ENCODE measurements at regions not wholly inside any gene's neighbourhood (a gene's known extent, or its start where the extent isn't known, plus 50 kb on each side); places are given as distances from the start of the nearest gene placed in this dataset.
A peak's percentile ranks its signal among the peaks of the same experiment; 100 is the strongest.

GRCh38 chr14:62103464-62103863 lies 341.2 kb downstream of the SNAPC1 start:
- no peaks in the 10 kb centered on the region for H3K4me1 ChIP-seq
- no peak overlapping the region for H3K27ac ChIP-seq
- H3K9me3 ChIP-seq, result no peaks in the 10 kb centered on the region
- TF ChIP-seq, protein P1, sequence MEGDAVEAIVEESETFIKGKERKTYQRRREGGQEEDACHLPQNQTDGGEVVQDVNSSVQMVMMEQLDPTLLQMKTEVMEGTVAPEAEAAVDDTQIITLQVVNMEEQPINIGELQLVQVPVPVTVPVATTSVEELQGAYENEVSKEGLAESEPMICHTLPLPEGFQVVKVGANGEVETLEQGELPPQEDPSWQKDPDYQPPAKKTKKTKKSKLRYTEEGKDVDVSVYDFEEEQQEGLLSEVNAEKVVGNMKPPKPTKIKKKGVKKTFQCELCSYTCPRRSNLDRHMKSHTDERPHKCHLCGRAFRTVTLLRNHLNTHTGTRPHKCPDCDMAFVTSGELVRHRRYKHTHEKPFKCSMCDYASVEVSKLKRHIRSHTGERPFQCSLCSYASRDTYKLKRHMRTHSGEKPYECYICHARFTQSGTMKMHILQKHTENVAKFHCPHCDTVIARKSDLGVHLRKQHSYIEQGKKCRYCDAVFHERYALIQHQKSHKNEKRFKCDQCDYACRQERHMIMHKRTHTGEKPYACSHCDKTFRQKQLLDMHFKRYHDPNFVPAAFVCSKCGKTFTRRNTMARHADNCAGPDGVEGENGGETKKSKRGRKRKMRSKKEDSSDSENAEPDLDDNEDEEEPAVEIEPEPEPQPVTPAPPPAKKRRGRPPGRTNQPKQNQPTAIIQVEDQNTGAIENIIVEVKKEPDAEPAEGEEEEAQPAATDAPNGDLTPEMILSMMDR (IDR thresholded peaks at IDR 0.05), result no peak
- TF ChIP-seq POLR2A (IDR thresholded peaks at IDR 0.05), result no peak
- no peak for TF ChIP-seq EP300 (IDR thresholded peaks at IDR 0.05)
- 84 to 87% methylated on average over 4 of the region's 4 CpGs for WGBS, 2 donors
- H3K4me3 ChIP-seq, result no peak overlapping the region
- DNase-seq (ENCODE audit: low spot score in 2 of 2), result no peak
- no peaks in the 10 kb centered on the region for H3K36me3 ChIP-seq
- H3K27me3 ChIP-seq, result no peaks in the 10 kb centered on the region

DNA sequence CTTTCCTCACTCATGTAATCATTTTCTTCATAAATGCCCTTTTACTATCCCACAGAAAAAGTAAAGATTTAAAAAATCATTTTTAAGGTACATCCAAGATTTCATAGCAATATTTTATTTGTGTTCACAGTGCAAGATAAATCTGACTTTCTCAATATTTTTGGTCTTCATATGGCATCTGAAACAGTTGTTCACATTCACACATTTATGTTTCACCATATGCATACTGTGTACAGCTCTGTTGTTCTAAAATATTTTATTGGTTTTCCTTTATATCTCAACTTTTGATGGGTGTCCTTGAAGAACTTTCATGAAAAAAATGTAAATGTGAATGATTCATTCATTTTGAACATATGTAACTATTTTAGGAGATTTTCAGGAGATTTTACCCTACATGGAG lies 348.7 kb downstream of the SNAPC1 start:
- TF ChIP-seq EP300 (IDR thresholded peaks at IDR 0.05), result no peak
- TF ChIP-seq, protein P1 (IDR thresholded peaks at IDR 0.05), result no peak
- TF ChIP-seq POLR2A (IDR thresholded peaks at IDR 0.05), result no peak
- no peak for DNase-seq (ENCODE audit: low spot score in 2 of 2)

DNA sequence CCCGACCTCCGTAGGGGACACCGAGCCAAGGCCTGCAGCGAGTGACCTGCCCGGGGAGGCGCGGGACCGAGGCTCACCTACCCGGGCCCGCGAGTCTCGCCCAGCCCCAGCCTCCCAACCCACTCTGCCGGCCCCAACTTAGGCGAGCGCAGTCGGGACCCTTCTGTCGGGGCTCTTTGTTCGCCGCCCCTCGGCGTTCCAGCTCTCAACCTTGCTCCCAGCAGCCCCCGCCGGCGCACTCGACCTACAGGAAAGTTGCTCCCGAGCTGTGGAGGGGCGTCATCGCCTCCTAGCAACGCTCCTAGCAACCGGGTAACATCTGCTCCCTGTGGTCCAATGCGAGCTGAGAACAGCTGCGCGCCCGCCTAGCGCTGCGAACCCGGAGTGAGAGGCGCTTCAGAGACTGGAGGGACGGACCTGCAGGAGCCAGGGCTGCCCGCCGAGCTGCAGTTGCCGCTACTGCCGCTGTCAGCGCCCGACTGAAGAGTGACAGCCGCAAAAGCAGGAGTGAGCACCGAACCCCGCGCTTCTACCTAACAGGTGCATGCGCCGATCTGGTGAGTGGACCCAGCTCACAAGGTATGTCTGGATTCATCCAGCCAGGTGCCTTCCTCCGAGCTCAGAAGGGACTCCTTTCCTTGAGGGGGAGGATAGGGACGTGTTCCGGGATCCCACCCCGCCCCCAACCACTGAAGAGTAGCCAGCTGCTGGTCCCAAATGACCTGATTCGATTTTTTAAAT lies 355.0 kb downstream of the SNAPC1 start:
- no peak for TF ChIP-seq POLR2A (IDR thresholded peaks at IDR 0.05)
- TF ChIP-seq EP300 (IDR thresholded peaks at IDR 0.05), result no peak
- TF ChIP-seq, protein P1 (IDR thresholded peaks at IDR 0.05), result peak in 4 of 5 experiments; percentile 13 to 29 (median 16)
- DNase-seq (ENCODE audit: low spot score in 2 of 2), result peak in 1 of 2 donors; percentile 5
- peak overlapping the region in 2 of 4 donors; percentile 20 to 28 for H3K4me3 ChIP-seq
- H3K27ac ChIP-seq, result no peak overlapping the region
- peaks cover 0 to 72% of the 10 kb centered on the region in 2 donors for H3K27me3 ChIP-seq
- no peaks in the 10 kb centered on the region for H3K9me3 ChIP-seq
- no peaks in the 10 kb centered on the region for H3K36me3 ChIP-seq
- 2 to 4% methylated on average over 42 to 47 of the region's 56 CpGs for WGBS, 2 donors
- H3K4me1 ChIP-seq, result peaks cover 0 to 15% (median 6%) of the 10 kb centered on the region in 4 donors

More for the DNA sequence above, 348.7 kb downstream of the SNAPC1 start:
- Histone ChIP-seq H3K4me1 (no peaks in the 10 kb centered on the region), H3K27ac (no peak overlapping the region), H3K4me3 (no peak overlapping the region), H3K36me3 (no peaks in the 10 kb centered on the region), H3K27me3 (peaks cover 0 to 13% of the 10 kb centered on the region in 2 donors), H3K9me3 (no peaks in the 10 kb centered on the region)

- no peak for DNase-seq (ENCODE audit: low spot score in 2 of 2)
- Histone ChIP-seq H3K36me3 (no peaks in the 10 kb centered on the region), H3K27ac (no peak overlapping the region), H3K9me3 (no peaks in the 10 kb centered on the region), H3K27me3 (peaks cover 0 to 77% of the 10 kb centered on the region in 2 donors), H3K4me3 (peak overlapping the region in 2 of 4 donors; percentile 20 to 28), H3K4me1 (peaks cover 0 to 15% (median 6%) of the 10 kb centered on the region in 4 donors)
- TF ChIP-seq EP300 (IDR thresholded peaks at IDR 0.05) (no peak), POLR2A (IDR thresholded peaks at IDR 0.05) (no peak)
- TF ChIP-seq, protein P1 (IDR thresholded peaks at IDR 0.05), result no peak
- 5 to 8% methylated on average over 10 of the region's 10 CpGs for WGBS, 2 donors
Observed at GRCh38 chr14:62117751-62118105, 355.5 kb downstream of the SNAPC1 start.

DNA sequence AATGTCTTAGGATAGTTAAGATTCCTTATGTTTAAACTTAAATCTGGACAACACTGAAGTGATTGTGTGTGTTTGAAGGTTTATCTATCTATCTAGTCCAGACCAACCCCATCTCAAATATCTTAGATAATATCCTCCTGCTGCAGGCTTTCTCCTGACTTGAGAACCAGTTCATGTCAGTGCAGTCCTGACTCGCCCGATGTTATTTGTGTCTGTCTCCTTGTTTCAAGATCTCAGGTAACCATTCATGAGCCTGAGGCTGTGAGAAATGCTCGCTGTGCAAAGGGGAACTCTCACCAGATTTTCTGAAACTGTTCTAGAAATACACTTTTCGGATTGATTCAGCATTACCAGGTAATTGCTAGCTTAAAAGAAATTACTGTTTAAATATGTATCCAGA lies 356.2 kb downstream of the SNAPC1 start:
- Histone ChIP-seq H3K4me3 (no peak overlapping the region), H3K4me1 (peaks cover 0 to 15% (median 6%) of the 10 kb centered on the region in 4 donors), H3K27me3 (peaks cover 0 to 80% of the 10 kb centered on the region in 2 donors), H3K27ac (no peak overlapping the region), H3K9me3 (no peaks in the 10 kb centered on the region), H3K36me3 (no peaks in the 10 kb centered on the region)
- TF ChIP-seq EP300 (IDR thresholded peaks at IDR 0.05), result no peak
- TF ChIP-seq, protein P1 (IDR thresholded peaks at IDR 0.05), result no peak
- no peak for TF ChIP-seq POLR2A (IDR thresholded peaks at IDR 0.05)
- WGBS, 2 donors, result 83 to 91% methylated on average over 4 of the region's 4 CpGs
- DNase-seq (ENCODE audit: low spot score in 2 of 2), result no peak
